NCI-H345 treated with DMSO at 0.1 percent for 48 hours (cell line): ENCODE measurements at regions not wholly inside any gene's neighbourhood (a gene's known extent, or its start where the extent isn't known, plus 50 kb on each side); places are given as distances from the start of the nearest gene placed in this dataset.

Experiments used
- DNase-seq: peaks from one replicate; lab custom pipeline; 2025; ENCODE audit not compliant: unreplicated experiment; lab: John Stamatoyannopoulos, UW

GRCh38 chr10:36388166-36388565, 737.2 kb upstream of the ANKRD30A start:
- no peak for DNase-seq

GRCh38 chr10:36385693-36386092, 739.7 kb upstream of the ANKRD30A start:
- no peak for DNase-seq

GRCh38 chr10:36383349-36383748, 741.3 kb upstream of the FZD8 start:
- DNase-seq, result no peak

GRCh38 chr10:36381748-36382147, 739.7 kb upstream of the FZD8 start:
- DNase-seq, result no peak

GRCh38 chr10:36380538-36380937, 738.4 kb upstream of the FZD8 start:
- DNase-seq, result no peak

- no peak for DNase-seq
Observed at GRCh38 chr10:36375107-36375506, 733.0 kb upstream of the FZD8 start.

GRCh38 chr10:36373424-36374096, 731.5 kb upstream of the FZD8 start:
- no peak for DNase-seq

GRCh38 chr10:36367362-36367761, 725.3 kb upstream of the FZD8 start:
- no peak for DNase-seq

GRCh38 chr10:36366843-36367242, 724.7 kb upstream of the FZD8 start:
- no peak for DNase-seq

GRCh38 chr10:36366065-36366464, 724.0 kb upstream of the FZD8 start:
- DNase-seq, result no peak

GRCh38 chr10:36362257-36362656, 720.2 kb upstream of the FZD8 start:
- peak; percentile 31 for DNase-seq

GRCh38 chr10:36358736-36359135, 716.6 kb upstream of the FZD8 start:
- DNase-seq, result no peak

GRCh38 chr10:36354633-36355032, 712.5 kb upstream of the FZD8 start:
- DNase-seq, result no peak

- no peak for DNase-seq
Observed at GRCh38 chr10:36351159-36351558, 709.1 kb upstream of the FZD8 start.

- no peak for DNase-seq
Observed at GRCh38 chr10:36349445-36350078, 707.5 kb upstream of the FZD8 start.

- no peak for DNase-seq
Observed at GRCh38 chr10:36345807-36346206, 703.7 kb upstream of the FZD8 start.

- no peak for DNase-seq
Observed at GRCh38 chr10:36345175-36345533, 703.1 kb upstream of the FZD8 start.

- DNase-seq, result no peak
Observed at GRCh38 chr10:36344240-36345174, 702.4 kb upstream of the FZD8 start.

- no peak for DNase-seq
Observed at GRCh38 chr10:36342781-36343180, 700.7 kb upstream of the FZD8 start.

GRCh38 chr10:36341471-36341870, 699.4 kb upstream of the FZD8 start:
- no peak for DNase-seq

- DNase-seq, result no peak
Observed at GRCh38 chr10:36336315-36336714, 694.2 kb upstream of the FZD8 start.

GRCh38 chr10:36333446-36333845, 691.4 kb upstream of the FZD8 start:
- DNase-seq, result no peak
